NCI-H345 treated with DMSO at 0.1 percent for 48 hours (cell line): ENCODE measurements at regions not wholly inside any gene's neighbourhood (a gene's known extent, or its start where the extent isn't known, plus 50 kb on each side); places are given as distances from the start of the nearest gene placed in this dataset.
"Not testable (repeated sequence)": the region's sequence is repeated elsewhere in the genome, so short reads cannot be mapped to it uniquely, and the experiment has no call there.

ENCODE experiments used
- DNase-seq: peaks from one replicate; lab custom pipeline; 2025; ENCODE audit not compliant: unreplicated experiment; lab: John Stamatoyannopoulos, UW

DNA sequence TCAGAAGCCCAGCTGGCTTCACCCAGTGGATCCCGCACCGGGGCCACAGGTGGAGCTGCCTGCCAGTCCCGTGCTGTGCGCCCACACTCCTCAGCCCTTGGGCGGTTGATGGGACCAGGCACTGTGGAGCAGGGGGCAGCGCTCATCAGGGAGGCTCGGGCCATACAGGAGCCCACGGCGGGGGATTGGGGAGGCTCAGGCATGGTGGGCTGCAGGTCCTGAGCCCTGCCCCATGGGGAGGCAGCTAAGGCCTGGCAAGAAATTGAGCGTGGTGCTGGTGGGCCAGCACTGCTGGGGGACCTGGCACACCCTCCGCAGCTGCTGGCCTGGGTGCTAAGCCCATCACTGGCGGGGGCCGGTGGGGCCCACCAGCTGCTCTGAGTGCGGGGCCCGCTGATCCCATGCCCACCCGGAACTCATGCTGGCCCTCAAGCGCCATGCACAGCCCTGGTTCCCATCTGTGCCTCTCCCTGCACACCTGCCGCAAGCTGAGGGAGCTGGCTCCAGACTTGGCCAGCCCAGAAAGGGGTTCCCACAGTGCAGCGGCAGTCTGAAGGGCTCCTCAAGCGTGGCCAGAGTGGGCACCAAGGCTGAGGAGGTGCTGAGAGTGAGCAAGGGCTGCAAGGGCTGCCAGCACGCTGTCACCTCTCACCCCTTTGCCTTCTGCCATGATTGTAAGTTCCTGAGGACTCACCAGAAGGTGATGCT, 705.1 kb downstream of the STPG2 start:
- DNase-seq: not testable (repeated sequence)

DNA sequence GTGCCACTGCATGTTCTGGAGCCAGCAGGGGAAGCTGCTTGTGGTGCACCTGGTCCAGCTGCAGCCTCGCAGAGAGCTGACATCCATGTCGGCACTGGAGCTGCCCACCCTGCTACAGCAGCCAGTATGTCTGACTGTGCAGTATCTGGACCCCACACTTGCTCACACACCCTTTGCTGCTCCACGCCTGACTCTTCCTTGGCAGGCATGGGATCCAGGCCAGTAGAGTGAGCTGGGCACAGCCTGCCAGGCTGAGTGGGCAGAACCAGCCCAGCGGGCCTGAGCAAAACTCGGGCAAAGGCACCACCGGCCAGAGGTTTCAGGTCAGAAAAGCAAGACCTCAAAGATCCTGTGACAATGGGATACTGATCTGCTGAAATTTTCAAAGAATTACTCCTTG, 690.1 kb downstream of the STPG2 start:
- DNase-seq: no peak

DNA sequence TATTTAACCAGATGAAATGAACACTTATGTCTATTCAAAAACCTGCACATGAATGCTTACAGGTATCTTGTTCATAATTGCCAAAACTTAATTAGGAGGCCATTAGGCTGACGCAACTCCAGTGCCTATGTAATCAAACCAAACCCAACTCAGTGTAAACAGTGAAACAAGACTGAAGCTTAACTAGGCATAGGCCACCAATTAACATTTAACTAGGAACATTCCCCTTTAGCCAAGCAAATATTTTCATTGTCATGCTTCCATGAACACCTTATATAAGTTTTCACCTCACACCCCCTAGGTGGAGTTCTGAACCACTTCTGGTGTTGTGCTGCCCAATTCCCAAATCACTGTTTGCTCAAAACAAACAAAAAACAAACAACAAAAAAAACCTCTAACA, 686.0 kb downstream of the STPG2 start:
- DNase-seq: no peak

DNA sequence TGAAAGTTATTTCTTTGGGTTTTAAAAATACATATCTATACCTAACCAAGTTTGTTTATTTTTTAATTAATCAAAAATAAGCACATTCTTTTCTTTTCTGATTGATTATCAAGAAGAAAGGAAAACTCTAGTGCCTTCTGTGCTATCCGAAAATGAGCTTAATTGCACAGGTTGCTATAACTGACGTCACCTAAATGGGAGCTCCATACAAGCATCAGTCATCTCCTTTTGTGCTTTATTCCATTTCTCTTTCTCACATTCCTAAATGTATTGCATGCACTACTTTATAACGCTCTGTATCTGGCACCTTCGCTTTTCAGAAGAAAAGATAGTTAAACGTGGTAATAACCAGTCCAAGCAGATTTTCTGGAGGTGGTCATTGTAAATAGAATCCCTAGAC, 675.0 kb downstream of the STPG2 start:
- DNase-seq: no peak

DNA sequence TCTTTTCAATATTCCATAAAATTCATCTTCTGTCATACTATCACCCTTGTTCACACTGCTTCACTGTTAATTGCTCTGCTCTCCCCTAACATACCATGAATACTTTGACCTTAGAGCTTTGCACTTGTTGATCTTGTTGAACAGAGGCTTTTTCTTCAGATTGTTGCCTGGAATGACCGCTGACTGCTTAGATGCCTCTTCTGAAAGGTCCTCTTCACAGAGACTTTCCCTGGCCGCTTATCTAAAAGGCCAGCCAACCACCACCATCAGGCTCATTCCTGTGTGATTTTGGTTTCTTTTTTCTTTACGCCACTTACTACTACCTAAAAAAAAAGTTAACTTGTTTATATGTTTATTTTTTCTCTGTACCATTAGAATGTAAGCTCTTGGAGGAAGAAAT, 667.7 kb downstream of the STPG2 start:
- no peak for DNase-seq

DNA sequence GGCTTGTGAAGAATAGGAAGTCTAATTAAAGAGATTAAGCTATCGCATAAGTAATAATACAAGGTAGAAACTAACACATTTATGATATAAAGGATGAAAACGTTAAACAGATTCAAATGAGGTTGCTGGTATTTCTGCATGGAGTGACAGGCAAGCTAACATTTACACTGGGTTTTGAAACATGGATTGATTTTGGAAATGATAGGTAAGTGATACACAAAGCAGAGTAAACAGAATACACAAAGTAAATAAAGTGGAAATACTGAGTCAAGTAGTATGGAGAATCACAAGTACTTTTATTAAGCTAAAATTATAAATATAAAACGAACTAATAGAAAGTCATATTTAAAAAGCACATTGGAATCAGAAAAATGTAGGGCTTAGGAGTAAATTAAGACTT, 665.3 kb downstream of the STPG2 start:
- no peak for DNase-seq

DNA sequence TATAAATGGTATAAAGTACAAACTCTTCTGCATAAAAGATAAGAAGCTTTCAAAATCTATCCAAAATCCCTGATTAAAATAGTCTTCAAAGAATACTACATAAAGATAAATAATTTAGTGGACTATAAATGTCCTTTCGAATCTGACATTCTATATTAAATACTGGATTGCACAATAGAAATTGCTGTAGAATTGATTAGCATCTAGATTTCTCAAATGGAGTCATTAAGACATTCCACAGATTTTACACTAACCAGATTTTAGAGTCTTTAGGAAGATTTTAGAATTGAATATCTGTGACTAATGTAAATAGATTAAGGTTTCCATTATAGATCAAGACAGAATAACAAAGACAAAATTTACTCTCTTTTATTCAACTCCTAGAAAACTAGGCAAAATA, 663.9 kb downstream of the STPG2 start:
- no peak for DNase-seq

DNA sequence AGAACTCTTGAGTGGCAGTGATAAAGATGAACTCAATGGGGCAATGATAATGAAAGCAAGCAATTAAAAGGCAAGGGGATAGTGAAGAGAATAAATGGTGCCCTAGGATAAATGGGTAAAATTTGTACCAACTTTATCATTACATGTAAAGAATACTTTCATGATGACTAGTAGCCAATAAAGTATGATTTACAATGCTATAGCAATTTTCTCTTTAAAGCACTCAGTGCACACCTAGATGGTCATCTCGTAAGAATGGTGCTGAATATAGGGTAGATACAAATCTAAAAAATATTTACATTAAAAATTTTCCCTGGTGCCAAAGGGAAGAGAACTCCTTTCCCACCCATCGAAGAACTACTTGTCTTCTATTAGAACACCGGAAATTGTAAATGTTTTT, 651.4 kb downstream of the STPG2 start:
- no peak for DNase-seq

DNA sequence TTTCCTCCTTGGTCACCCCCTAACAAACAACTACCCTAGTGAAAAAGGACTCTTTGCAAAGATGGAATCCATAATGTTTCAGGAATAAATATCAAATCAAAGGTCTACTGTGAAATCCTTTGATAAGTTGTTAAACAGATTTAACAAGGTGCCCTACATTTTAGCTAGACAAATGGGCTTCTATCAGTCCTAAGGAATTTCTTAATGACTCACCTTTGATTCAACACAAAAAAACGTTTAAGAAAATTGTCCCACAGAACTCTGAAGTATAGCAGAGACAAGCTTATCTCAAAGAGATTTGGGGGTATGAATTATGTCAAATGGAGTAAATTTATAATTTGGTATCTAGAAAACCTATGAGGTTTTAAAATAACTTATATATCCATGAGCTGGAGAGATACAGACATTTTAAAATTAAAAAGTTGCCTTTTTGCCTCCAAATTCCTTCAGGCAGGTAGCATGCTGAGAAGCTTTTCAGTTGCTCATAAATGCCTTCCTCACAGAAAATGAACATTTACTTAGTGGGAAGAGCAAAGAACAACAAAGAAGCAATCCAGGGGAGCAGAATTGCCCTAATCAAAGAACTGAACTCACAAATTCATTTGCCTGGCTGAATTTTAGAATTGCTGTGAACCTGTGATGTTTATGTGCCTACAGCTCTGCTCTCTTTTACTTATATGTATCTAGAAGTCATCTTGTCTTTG, 649.3 kb downstream of the STPG2 start:
- DNase-seq: no peak

DNA sequence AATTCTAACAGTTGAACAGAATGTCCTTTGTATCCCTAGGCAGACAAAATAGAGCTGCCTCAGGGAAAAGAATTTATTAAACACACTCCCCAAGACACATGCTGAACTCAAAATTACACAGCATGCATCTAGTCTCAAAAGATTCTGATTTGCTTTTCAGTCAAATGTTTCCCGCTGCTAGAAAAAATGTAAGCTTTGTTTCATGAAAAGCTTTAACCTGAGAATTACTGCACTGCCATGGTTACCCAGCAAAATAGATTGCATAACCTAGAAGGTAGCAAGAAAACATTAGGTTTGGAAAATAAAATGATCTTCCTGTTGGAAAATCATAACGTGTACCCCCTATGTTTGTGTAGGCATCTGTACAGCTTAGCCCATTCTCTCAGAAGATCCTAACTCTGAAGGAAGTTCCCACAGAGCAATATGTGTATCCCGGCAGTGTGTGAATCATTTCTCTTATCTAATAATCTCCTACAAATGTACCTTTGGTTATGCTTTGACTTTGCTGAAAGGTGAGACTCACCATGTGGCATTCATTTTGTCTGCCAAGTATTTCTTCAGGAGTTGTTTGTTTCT, 646.9 kb downstream of the STPG2 start:
- DNase-seq: no peak

DNA sequence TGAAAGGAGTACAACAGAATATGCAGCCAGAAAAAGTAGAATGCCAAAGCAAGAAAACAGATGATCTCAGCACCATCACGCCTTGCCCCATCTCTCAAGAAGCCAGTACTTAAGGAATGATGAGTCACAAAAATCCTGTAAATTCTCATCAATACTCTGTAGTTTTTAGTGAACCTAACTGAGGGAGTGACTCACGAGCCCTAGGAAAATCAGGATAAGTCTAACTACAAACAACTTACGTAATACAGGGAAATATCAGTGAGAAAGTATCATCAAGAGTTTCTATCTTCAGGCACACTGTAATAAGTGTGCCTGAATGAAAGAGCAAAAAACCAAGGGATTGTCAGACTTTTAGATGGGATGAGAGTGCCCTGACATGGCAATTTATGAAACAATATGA, 644.4 kb downstream of the STPG2 start:
- no peak for DNase-seq

DNA sequence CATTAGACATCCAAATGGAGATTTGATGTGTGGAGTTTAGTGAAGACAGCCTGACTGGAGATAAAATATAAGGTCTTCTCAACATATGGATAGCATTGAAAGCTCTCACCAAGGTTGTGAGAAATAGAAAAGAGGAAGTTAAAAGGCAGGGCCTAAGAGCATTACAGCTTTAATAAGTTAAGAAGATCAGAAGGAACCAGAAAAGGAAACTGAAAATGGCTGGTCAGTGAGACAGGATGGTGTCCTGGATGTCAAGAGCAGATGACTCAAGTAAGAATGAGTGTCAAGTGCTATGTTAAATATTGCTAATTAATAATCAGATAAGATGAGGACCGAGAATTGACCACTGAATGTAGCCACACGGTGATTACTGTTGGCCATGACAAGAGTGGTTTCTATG, 642.9 kb downstream of the STPG2 start:
- no peak for DNase-seq

DNA sequence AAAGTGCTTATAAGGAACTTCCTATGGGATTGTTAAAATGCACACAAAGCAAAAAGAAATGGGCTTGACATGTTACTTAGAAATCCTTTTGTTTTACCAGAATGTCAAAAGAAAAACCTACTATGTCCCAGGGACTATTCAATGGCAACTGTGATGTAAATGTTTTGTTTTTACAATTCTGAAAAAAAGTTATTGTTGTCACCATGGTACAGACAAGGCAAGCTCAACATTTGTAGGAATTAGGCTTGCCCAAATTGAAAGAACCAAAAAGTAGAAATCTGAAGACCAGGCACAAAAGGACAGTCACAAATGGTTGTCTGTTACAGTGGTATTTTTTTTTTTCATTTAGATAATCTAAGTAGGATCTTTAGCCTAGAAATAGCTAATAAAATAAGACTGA, 638.6 kb downstream of the STPG2 start:
- no peak for DNase-seq

DNA sequence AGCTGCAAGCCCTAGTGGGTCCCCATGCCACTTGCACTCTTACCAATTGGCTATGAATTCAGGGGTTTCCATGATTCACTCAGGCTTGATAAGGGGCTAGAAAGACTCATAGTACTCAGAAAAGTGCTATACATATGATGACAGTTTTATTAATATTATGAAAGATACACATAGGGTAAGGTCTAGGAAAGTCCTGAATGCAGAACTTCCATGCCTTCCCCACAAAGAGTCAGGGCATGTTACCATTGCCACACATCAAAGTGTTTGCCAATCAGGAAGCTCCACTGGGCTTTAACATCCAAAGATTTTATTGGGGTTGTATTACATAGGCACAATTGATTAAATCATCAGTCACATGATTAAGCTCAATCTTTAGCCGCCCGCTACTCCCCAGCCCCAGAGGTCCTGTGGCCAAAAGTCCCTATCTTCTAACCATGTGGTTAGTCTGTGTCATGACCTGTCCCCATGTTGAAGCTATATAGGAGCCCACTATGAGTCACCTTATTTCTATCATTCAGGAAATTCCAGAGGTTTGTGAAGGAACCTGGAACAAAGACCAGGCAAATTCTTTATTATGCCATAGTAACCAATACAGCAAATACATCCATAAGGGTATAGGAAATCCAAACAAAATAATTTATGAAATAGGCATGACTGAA, 635.6 kb downstream of the STPG2 start:
- DNase-seq: no peak
